ENCODE measurements at regions not wholly inside any gene's neighbourhood (a gene's known extent, or its start where the extent isn't known, plus 50 kb on each side); places are given as distances from the start of the nearest gene placed in this dataset.

DNA sequence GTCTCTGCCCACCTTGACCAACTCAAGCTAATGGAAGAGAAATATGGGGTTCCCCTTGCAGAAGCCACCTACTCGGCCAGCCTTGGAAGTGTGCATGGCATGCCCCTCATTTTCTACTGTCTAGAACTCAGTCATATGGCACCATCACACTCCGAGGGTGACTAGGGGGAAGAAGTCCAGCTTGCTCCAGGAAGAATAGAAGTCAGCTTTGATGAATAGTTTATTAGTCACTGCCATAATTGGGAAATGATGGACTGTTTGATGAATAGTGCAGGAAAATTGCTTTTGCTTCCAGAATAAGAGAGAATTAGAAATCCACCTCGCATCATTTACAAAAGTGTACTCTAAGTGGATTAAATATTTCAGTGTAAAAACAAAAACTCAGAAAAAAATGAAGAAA is 1030.6 kb downstream of the VRK1 start:
- no peak for DNase-seq

DNA sequence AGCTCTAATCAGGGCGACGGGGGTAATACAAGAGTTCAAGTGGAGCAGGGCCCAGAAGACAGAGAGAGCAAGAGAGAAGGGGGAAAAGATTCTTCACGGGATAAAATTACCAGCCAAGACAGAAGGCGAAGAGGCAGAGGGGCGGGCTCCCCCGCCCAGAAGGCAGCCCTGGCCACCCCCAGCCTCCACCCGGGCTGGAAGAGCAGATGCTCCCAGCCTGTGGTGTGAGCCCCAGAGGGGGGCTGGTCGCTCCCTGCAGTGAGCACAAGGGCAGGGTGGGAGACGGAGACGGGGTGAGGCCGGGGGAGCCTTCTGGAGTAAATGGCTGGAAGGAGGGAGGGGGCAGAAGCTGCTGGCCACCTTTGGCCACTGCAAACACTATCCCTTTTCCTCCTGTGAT is 1035.6 kb downstream of the VRK1 start:
- DNase-seq: no peak

DNA sequence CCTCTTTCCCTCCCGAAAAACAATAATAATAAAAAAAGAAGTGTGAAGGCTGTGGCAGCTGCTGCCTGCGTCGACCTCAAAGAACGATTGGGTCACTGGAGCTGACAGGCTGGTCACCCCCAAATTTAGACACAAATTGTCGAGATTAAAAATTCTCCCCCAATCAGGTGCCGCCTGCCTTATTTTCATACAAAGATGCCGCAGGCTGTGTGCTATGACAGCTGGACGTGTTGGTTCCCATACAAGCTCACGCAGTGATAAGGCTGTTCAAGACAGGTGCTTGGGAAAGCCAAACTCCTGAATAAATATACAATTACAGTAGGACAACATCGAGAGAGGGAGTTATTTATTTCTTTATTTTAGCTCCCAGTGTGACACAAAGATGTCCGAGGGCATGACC is 1041.8 kb downstream of the VRK1 start:
- no peak for DNase-seq

DNA sequence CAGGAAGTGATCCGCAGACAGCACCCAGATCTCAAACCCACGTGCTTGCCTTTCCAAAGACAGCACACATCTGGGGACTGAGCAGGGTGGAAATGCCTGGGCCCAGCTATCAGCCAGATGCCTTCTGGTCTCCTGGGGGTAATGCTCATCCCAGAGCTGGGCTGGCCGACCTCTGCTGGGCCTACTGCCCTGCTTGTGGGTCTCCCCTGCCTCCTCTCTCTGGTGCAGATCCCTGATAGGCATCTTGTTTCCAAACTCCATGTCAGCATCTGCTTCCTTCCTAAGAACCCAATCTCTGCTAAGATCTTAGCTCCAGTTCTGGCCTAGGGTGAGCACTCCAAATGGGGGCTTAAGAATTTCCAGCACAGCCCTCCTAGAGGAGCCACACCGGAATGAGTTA is 1043.0 kb downstream of the VRK1 start:
- no peak for DNase-seq

DNA sequence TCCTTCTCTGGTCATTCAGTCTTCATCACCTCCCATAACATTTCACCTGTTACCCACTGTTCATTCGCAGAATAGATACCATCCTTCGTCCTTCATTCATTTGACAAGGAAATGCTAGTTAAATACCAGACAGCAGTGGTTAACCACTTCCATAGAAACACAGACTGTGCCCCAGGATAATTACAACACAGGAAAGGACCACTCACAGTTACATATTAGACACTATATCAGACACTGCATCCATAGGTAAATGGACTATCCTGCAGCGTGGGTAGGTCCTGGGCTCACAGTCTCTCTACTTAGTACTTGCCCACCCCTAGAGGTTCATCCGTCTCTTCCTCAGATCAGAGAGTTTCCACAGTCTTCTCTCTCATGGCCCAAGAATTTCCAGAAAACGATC is 1044.6 kb downstream of the VRK1 start:
- DNase-seq: no peak

DNA sequence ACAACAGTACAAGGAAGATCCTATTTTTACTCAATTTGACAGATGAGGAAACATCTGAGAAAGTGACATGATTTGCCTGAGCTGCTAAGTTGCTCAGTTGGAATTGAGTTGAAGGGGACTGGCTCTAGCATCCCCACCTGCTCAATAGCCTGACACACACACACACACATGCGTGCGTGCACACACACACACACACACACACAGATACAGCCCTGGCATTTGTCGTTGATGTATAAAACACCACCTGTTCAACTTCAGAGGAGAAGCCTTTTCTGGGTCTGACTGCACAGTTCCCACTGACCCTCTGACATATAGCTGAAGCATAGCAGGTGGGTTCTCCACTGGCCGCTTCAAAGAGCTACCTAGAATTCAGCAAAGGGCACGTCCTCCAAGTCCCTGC is 1045.9 kb downstream of the VRK1 start:
- no peak for DNase-seq

DNA sequence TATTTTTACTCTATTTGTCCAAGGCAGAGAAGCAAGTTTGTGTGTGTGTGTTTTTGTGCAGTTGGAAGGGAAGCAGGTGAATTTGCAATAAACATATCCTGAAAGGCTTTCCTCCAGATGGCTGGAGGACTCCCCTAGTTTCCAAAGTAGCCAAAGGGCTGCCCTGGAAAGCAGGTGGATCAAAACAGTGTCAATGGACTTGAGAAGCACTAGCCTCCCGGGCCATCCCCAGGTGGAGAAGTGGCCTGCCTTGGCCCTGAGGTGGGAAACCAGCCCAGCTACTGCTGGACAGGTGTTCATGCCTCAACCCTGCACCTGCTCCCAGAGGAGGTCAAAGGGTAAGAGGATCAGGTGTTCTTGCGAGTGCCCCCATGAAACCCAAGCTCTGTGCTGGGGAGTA is 1046.9 kb downstream of the VRK1 start:
- no peak for DNase-seq

DNA sequence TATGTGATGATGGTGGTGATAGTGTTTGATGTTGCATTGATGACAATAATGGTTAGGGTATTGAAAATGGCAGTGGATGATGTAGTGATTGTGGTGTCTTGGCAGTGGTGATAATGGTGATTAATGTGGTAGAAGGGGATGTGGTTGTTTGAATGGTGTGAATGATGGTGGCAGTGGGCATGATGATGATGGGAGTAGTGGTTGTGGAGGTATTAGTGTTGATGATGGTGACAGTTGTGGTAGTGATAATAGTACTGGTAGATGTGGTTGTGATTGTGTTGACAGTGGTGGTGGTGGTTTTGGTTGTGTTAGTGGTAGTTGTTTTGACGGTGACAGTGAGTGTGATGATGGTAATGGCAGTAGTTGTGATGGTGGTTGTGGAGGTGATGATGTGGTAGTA is 1049.0 kb downstream of the VRK1 start:
- no peak for DNase-seq

DNA sequence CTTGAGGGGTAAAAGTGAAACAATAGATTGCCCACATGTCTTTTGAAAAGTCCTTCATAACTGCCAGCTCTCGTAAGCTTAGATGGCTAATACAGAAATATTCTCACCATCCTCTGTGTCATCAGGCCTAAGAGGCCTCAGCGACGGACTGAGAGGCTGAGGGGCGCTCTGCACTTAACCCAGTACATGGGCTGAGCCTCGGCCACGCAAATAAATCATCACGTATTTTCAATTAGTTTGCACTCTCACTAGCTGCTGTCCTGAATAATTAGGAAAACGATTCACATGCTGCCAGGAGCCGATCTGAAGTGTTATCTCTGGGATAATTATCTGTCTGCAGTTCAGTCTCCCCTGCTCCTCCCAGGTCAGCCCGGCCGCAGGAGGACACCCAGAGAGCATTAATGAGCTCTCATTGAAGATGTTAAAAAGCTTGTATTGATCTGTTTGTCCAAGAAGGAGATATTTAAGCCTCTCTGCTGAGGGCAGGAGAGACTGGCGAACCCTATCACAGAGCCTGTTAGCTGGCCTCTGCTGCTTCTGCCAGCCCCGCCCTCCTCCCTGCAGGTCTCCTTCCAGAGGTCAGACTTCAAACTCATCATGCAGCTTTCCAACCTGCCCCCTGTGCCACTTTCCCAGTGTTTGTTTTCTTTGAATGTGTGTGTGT is 1051.3 kb downstream of the VRK1 start:
- DNase-seq: no peak

DNA sequence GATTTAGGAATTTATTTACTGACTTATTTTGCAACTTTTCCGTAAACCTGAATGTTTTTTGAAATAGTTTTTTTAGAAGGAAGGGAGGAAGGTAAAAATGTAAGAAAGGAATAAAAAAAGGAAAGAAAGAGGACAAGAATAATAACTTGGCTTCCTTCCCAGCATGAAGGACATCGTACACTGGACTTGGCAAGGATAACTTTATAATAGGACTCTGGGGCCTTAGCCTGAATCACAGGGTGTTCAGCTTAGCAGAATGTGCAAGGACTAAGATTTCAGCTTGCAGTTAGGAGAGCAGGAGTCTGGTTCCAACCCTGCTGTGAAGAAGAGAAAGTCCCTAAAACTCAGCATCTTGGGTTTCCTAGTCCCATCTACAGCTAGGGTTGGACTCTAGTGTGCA is 1053.3 kb downstream of the VRK1 start:
- no peak for DNase-seq

DNA sequence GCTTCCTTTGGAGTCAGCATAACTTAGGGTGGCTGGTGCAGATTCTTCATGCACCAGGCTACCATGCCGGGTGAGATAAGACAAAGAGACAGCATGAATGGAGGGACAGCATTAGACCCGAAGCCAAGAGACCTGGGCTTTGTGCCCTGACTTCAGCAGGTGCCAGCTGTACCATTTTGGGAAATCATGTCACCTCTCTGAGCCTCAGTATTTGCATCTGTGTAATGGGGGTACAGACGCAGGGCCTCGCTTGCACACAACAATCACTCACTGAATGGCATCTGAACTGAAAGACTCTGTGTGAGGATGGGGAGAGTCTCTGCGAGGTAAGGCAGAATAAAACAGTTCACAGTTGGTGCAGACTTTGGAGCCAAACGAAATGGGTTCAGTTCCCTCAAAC is 1053.7 kb downstream of the VRK1 start:
- no peak for DNase-seq

DNA sequence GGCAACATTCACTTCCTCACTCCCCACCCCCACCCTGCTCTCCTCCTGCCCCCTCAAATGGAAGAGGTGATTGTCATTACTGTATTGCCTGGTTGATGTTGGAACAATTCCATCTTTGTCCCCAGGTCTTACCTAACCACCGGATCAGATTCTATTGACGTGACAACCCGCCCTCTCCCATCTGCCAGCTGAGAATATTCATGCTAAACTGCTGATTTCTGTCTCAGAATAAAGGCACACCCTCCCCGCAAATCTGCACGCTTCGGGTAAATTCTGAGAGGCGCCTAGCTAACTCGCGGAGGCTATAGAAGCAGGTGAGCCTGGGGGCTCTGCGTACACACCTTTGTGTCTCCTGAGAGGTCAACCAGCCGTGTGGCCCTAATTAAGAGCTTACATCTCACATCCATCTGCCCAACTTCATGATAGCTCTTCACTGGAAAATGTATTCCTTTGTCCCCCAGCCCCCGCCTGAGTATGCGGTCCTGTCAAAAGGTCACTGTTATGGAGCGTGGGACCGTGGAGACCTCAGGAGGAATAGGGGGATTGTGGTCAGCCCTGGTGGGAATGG is 1054.3 kb downstream of the VRK1 start:
- no peak for DNase-seq

DNA sequence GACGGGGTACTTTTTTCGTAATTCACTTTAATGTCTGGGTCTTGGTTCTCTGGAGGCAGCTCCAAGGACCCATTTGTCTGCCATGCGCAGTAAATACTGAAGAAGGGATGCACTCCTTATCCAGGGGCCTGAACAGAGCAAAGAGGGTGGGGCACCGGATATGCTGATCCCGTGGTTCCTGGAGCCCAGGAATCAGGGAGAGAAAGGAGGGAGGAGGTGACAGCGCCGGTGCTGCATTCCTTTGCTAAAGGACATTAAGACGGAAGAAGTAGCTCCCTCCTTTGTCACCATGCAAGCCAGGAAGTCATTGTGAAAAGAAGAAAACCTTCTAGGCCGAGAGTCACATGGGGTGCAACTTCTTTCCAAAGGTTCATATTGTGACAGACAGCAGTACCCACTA is 1057.7 kb downstream of the VRK1 start:
- DNase-seq: no peak

DNA sequence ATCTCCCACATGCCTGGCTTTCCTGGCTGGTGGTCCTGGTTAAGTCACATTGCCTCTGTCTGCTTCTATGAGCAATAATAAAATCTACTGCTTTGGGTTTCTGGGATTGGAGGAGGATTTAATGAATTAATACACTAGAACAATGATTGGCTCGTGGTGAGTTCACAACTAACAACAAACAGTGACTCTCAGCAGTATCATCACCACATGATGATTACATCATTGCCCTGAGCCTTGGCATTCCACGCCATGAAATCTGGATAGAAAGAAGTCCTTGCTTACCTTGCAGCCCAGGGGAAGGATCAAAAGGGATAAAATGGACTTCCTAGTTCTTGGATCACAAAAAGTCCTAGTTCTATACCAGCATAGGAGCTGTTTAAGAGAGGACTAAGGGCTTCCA is 1069.0 kb downstream of the VRK1 start:
- no peak for DNase-seq

DNA sequence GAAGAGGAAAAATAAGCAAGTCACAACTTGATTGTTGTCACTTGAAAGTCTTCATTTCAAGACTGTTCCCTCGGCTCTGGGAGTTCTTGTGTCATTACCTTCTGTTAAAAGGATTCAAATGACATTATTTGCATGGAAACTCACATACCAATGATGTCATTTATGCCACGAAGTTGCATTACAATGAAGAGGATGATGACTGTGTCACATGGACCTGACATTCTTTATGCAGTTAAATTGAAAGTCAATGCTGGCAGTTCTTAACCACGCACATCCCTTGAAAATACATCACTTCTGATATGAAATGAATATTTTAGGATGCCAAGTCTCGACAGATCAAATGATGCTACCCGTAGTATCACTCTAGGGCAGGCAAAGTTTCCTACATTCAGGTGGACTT is 1069.5 kb downstream of the VRK1 start:
- DNase-seq: no peak

DNA sequence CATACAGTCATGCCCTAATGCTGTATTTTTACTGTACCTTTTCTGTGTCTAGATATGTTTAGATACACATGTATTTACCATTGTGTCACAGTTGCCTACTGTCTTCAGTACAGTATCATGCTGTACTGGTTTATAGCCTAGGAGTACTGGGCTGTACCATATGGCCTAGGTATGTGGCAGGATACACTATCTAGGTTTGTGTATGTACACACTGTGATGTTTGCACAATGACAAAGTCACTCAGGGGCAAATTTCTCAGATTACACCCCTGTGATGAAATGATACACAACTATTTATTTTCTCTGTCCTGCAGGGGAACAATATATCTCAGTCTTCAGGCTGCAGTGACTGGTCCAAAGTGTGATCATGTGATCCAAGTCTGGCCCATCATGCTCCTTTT is 1076.1 kb downstream of the VRK1 start:
- DNase-seq: no peak

DNA sequence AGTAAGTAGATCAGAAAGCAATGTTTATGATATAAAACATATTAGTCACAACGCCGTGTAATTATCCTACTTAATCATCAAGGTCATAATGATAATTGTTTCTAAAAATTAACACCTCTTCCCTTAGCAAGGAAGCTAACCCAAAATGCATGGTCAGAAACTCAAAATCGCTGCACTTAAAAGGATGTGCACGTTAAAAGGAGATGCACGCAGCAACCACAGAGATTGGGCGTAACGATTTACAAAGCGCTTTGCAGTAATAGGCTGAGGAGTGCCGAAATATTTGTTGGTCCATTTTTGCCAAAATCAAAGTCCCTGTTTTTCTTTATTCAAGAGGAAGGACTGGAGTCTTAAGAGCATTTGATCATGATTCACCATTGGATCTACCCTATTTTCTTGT is 1077.2 kb downstream of the VRK1 start:
- no peak for DNase-seq

DNA sequence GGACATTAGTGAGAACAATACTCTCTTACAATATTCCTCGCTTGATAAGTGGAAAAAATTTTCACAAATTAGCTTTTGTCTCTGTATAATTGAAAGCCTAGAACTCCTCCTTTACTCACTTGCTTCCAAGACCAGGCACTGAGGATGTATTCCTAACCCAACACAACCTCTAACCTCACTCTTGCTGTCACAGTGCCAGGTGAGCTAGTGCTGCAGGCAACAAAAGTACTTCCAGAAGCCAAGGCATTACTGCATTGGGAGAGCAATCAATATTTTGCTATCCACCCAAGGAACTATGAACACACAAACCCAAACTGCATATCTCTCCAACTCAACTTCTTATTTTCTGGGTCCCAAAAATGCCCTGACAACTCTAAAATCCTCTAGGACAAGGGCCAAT is 1081.0 kb downstream of the VRK1 start:
- no peak for DNase-seq

DNA sequence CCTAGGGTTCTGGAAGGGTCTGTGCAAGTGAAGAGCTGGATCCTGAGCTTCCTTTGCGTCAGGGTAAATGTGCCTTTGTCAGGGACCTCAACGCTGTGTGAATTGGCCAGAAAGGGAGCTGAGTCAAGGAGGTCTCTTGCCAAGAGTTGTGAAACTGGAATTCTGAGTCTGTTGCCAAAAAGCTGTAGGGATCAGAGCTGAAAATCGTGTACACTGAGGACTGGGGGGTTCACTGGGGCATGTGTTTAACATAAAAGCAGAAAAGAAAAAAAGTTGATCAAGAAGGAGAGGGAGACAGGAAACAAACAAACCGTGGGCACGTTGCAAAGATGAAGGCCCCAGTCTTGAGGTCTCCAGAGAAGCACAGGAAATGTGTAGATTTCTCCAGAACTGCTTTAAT is 1081.5 kb downstream of the VRK1 start:
- peak in 3 of 14 donors; percentile 0 to 2 (median 1) for DNase-seq

DNA sequence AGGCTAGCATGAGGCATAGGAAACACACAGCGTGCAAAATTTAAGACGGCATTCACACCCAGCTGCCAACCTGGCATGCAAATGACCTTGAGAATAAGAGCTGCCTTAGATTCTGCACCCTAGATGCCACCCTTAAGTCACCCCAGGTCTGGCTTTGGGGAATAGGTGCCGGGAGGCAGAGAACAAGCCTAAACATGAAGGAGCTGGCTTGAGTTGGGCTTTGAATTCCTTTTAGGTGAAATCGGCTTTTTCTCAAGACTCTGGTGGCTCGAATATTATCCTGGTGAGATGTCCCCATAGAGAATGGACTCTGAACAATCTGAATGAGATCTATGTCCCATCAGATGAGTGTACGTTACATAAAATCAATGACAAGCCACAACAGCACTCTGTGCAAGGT is 1090.5 kb downstream of the VRK1 start:
- DNase-seq: no peak

DNA sequence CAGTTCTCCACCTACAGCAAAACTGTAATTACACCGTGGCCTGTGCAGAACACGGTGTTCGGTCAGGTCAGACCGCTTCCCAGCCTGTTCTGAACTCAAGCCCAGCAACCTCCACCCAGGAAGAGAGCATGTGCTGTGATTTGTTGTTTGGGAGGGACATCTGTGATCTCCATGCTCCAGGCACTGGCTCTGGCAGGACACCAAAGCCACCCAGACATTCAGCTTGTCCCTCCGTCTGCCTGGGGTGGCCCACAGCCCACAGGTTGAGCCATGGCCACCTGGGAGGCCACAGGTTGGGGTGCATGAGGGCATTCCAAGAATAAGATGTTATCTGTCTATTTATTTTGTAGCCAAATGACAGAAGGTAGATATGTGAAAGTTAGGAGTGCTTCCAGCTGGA is 1091.1 kb downstream of the VRK1 start:
- peak in 1 of 14 donors; percentile 94 for DNase-seq

DNA sequence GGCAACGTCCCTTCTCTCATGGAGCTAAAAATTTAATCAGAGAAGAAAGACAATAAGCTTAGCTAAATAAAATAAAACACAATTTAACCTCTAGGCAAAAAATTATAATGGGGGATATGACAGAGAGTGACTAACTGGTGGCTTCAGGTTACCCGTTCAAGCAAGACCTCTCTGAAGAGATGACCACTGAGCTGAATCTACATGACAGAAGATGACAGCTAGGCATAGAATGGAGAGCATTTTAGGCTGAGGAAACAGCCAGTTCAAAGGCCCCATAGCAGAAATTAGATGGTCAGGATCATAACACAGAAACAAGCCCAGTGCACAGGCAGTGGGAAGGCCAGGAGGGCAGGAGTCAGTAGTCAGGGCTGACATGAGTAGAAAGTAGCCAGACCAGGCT is 1094.3 kb downstream of the VRK1 start:
- DNase-seq: no peak

DNA sequence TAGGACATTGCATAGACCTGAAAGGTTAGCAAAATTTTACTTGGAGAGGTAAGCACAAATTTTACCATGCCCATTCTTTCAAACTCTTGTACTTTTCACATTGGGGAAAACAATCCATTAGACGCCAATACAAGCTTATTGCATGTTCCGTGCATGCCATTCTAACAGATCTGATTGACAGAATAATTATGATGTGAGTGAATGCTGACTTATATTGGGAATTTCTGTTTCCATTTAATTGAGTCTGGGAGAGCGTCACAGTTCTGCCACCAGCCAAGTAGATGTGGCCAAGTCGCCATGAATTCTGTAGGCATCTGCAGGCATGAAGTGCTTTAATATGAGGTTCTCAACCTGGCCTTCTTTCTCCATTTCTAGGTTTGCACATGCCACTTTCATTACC is 1097.4 kb downstream of the VRK1 start:
- DNase-seq: no peak

DNA sequence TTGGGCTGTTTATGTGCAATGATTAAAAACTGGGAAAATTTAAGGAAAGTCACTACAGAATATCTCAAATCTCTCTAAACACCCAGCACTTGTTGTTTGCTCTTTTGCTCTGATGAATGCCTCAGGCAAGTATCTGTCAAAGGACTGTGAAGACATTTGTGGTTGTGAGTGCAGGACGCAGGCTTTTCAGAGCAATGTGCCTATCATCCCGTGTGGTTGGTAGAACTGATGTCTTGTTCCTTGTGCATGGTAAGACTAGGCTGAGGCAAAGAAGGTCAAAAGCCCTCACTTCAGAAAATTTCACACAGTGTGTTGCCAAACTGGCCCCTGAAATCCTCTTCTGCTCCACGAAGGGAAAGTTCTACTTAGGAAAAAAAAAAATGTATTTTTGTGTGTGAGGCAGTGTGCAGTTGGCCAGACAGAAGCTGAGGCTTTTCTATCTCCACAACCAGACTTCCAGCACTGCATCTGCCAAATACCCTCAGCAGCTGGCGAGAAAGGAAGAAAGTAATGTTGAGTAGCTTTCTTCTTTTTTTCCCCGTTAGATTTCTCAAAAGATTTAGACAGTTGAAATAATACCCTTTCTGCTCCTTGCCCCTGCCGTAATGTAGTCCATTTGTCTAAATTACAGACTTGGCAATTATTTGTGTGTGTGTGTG is 1103.1 kb downstream of the VRK1 start:
- DNase-seq: no peak

DNA sequence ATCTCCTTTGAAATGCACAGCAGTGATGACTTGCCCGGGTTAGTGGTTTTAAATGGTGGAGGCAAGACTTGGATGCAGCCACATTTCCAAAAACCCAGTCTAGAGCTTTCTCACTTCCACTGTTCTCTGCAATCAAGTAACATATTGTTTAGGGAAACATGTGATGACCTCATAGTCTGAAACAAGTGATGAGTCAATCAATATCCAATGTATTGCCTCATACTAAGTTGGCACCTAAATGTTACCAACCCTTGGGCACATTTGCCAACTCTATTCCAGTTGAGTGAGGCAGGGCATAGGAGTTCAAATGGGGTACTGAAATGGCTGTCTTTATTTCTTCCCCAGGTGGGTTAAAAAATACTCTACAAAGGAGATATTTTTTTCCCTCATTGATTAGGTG is 1105.4 kb downstream of the VRK1 start:
- no peak for DNase-seq
